GM23338 (cell line): ENCODE measurements at regions not wholly inside any gene's neighbourhood (a gene's known extent, or its start where the extent isn't known, plus 50 kb on each side); places are given as distances from the start of the nearest gene placed in this dataset.

ENCODE experiments used
- ATAC-seq: fragments of 200-7000 bp; cut with Tn5 transposase; 3 replicates; pipeline ENCODE4 v1.9.1; 2020
- DNase-seq: peaks from one replicate; pipeline ENCODE4 v3.0.0-alpha.2; 2015; ENCODE audit warnings: low spot score
- H2AFZ ChIP-seq: fragments of 200-600 bp; sonication (generic); 2 replicates; pipeline ENCODE4 v1.8.0; 2016; ENCODE audit warnings: antibody characterized with exemption, mild to moderate bottlenecking, moderate library complexity
- H3F3A ChIP-seq: fragments of 200-600 bp; sonication (generic); replicated peaks from 2 replicates; pipeline ENCODE4 v1.8.0; 2017; ENCODE audit warnings: antibody characterized with exemption, mixed run types, low read depth
- H3K27ac ChIP-seq: fragments of 200-600 bp; sonication (generic); 2 replicates; pipeline ENCODE4 v1.6.1; 2016; ENCODE audit warnings: low read depth
- H3K27me3 ChIP-seq: fragments of 200-600 bp; sonication (generic); 2 replicates; pipeline ENCODE4 v1.8.0; 2016; ENCODE audit warnings: mild to moderate bottlenecking, mixed run types, moderate library complexity; ENCODE audit not compliant: insufficient read depth
- H3K36me3 ChIP-seq: fragments of 200-600 bp; sonication (generic); 2 replicates; pipeline ENCODE4 v1.8.0; 2016; ENCODE audit warnings: mild to moderate bottlenecking; ENCODE audit not compliant: insufficient read depth
- H3K4me1 ChIP-seq: fragments of 200-600 bp; sonication (generic); 2 replicates; pipeline ENCODE4 v1.8.0; 2016; ENCODE audit warnings: mild to moderate bottlenecking, moderate library complexity; ENCODE audit not compliant: insufficient read depth
- H3K4me2 ChIP-seq: fragments of 200-600 bp; sonication (generic); 2 replicates; pipeline ENCODE4 v1.7.1; 2017; ENCODE audit warnings: mixed run types
- H3K4me3 ChIP-seq: fragments of 200-600 bp; sonication (generic); 2 replicates; pipeline ENCODE4 v1.6.1; 2016; ENCODE audit warnings: mixed run types
- H3K79me2 ChIP-seq: fragments of 200-600 bp; sonication (generic); replicated peaks from 2 replicates; pipeline ENCODE4 v1.8.0; 2017; ENCODE audit warnings: mild to moderate bottlenecking; ENCODE audit not compliant: insufficient read depth
- H3K9me2 ChIP-seq: fragments of 200-600 bp; sonication (generic); 2 replicates; pipeline ENCODE4 v1.8.0; 2017; ENCODE audit not compliant: insufficient read depth
- H4K20me1 ChIP-seq: fragments of 200-600 bp; sonication (generic); replicated peaks from 2 replicates; pipeline ENCODE4 v1.8.0; 2017; ENCODE audit warnings: mild to moderate bottlenecking; ENCODE audit not compliant: insufficient read depth
- H3K27ac Mint-ChIP-seq: 2 replicates; pipeline ENCODE4 v1.8.0; 2020; ENCODE audit warnings: inconsistent platforms, mild to moderate bottlenecking, moderate library complexity, mixed read lengths
- H3K27me3 Mint-ChIP-seq: 3 replicates; pipeline ENCODE4 v1.8.0; 2022; ENCODE audit warnings: low read depth, mild to moderate bottlenecking, moderate library complexity, mixed read lengths, inconsistent platforms; ENCODE audit not compliant: insufficient read depth, poor library complexity
- H3K36me3 Mint-ChIP-seq: 3 replicates; pipeline ENCODE4 v1.8.0; 2021; ENCODE audit warnings: low read depth, mild to moderate bottlenecking, inconsistent platforms, moderate library complexity, mixed read lengths
- H3K4me1 Mint-ChIP-seq: 3 replicates; pipeline ENCODE4 v1.8.0; 2020; ENCODE audit warnings: mild to moderate bottlenecking, inconsistent platforms, mixed read lengths
- H3K4me3 Mint-ChIP-seq: 3 replicates; pipeline ENCODE4 v1.8.0; 2021; ENCODE audit warnings: moderate library complexity, mild to moderate bottlenecking, inconsistent platforms, mixed read lengths
- H3K9me3 Mint-ChIP-seq: 3 replicates; pipeline ENCODE4 v1.8.0; 2020; ENCODE audit warnings: moderate library complexity, mild to moderate bottlenecking, inconsistent platforms, mixed read lengths
- CREB1 ChIP-seq: fragments of 250-450 bp; sonication (Bioruptor Pico); IDR thresholded peaks from 2 replicates; pipeline ENCODE4 v1.5.0; 2020; ENCODE audit warnings: low read depth, mild to moderate bottlenecking, moderate library complexity
- EZH2 ChIP-seq: fragments of 200-600 bp; sonication (generic); IDR thresholded peaks from one replicate; pipeline ENCODE4 v1.8.0; 2017; ENCODE audit warnings: antibody characterized with exemption, mild to moderate bottlenecking, low read depth; ENCODE audit not compliant: unreplicated experiment
- EZH2phosphoT487 ChIP-seq: fragments of 200-600 bp; sonication (generic); IDR thresholded peaks from one replicate; pipeline ENCODE4 v1.8.1; 2018; ENCODE audit warnings: antibody characterized with exemption; ENCODE audit not compliant: unreplicated experiment
- JUNB ChIP-seq: IDR thresholded peaks from one replicate; pipeline ENCODE4 v1.6.1; 2016; ENCODE audit warnings: antibody characterized with exemption; ENCODE audit not compliant: unreplicated experiment
- NANOG ChIP-seq: IDR thresholded peaks from 2 replicates; pipeline ENCODE4 v1.6.1; 2016; ENCODE audit warnings: antibody characterized with exemption, borderline replicate concordance
- REST ChIP-seq: IDR thresholded peaks from one replicate; pipeline ENCODE4 v1.6.1; 2018; ENCODE audit warnings: antibody characterized with exemption; ENCODE audit not compliant: unreplicated experiment
- STAT1 ChIP-seq: IDR thresholded peaks from one replicate; pipeline ENCODE4 v1.6.1; 2016; ENCODE audit warnings: antibody characterized with exemption; ENCODE audit not compliant: unreplicated experiment
- ZNF114 ChIP-seq: fragments of 250-450 bp; sonication (Bioruptor Pico); IDR thresholded peaks from 2 replicates; pipeline ENCODE4 v1.5.0; 2020; ENCODE audit warnings: mild to moderate bottlenecking, moderate library complexity
- ZNF331 ChIP-seq: fragments of 250-450 bp; sonication (Bioruptor Pico); IDR thresholded peaks from 2 replicates; pipeline ENCODE4 v1.5.0; 2020; ENCODE audit warnings: low read depth, mild to moderate bottlenecking, moderate library complexity

DNA sequence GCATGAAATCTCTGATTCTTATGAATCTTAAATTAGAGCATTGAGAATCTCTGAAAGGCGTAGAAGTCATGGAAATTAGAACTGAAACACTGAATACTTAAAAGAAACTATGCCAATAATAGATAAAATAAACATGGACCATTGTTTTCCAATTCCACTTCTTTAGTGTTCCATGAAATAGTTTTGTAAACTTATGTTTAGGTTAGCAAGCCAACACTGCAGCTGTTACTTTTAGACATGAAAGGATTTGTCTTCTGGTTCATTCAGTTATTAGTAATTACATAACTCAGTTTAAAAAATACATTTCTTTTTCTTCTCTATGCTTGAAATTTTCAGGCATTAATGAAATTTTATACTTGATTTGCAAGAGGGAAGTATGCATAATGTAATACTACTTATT is 733.4 kb upstream of the NUDT12 start:
- H3F3A ChIP-seq: no peaks in the 10 kb centered on the region
- H3K4me3 Mint-ChIP-seq: no peak overlapping the region
- no peaks in the 10 kb centered on the region for H3K79me2 ChIP-seq
- no peaks in the 10 kb centered on the region; the same call in 1 of the 2 replicates for H3K9me2 ChIP-seq
- H3K27me3 ChIP-seq: no peaks in the 10 kb centered on the region
- no peak overlapping the region for H3K27ac ChIP-seq
- H3K36me3 Mint-ChIP-seq: no peaks in the 10 kb centered on the region
- no peaks in the 10 kb centered on the region for H3K27me3 Mint-ChIP-seq
- no peak for DNase-seq
- no peaks in the 10 kb centered on the region for H3K4me1 Mint-ChIP-seq
- no peak for TF ChIP-seq ZNF114 (CRISPR knock-in tag)
- no peaks in the 10 kb centered on the region for H3K9me3 Mint-ChIP-seq
- H4K20me1 ChIP-seq: no peaks in the 10 kb centered on the region
- H3K27ac Mint-ChIP-seq: no peak overlapping the region
- no peak overlapping the region for H3K4me3 ChIP-seq
- H3K4me2 ChIP-seq: no peak overlapping the region
- H3K36me3 ChIP-seq: no peaks in the 10 kb centered on the region
- H3K4me1 ChIP-seq: no peaks in the 10 kb centered on the region
- no peak overlapping the region for H2AFZ ChIP-seq
- ATAC-seq: no peak

DNA sequence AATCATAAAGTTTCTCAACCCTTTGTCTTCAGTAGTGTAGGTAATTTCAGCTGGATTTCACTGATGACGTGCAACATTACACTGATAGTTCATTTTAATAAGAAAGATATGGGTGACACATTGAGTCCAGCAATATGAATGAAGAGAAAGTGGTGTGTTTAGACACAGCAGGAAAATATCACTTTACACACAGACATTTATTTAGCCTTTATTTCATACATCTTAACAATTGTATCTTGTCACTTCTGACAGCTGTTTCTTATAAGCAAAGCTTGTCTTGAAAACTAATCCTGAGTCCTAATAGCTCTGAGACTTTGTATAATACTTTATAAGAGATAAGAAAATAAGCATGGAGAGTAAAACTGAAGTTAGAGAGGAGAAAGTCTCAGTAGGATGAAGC is 720.5 kb upstream of the NUDT12 start:
- H3K36me3 Mint-ChIP-seq: no peaks in the 10 kb centered on the region

More for the DNA sequence above, 720.5 kb upstream of the NUDT12 start:
- Mint-ChIP-seq H3K4me3 (no peak overlapping the region), H3K4me1 (no peaks in the 10 kb centered on the region), H3K27ac (no peak overlapping the region), H3K9me3 (no peaks in the 10 kb centered on the region), H3K27me3 (no peaks in the 10 kb centered on the region)
- DNase-seq (no peak), ATAC-seq (no peak)
- Histone ChIP-seq H2AFZ (no peak overlapping the region), H3K4me3 (no peak overlapping the region), H3K79me2 (no peaks in the 10 kb centered on the region), H4K20me1 (no peaks in the 10 kb centered on the region), H3K27ac (no peak overlapping the region), H3K27me3 (no peaks in the 10 kb centered on the region), H3F3A (no peaks in the 10 kb centered on the region), H3K9me2 (no peaks in the 10 kb centered on the region), H3K4me2 (no peak overlapping the region), H3K4me1 (no peaks in the 10 kb centered on the region), H3K36me3 (no peaks in the 10 kb centered on the region)
- TF ChIP-seq STAT1 (no peak), EZH2phosphoT487 (no peak), ZNF331 (CRISPR knock-in tag) (no peak), JUNB (no peak), REST (no peak), NANOG (no peak), CREB1 (no peak), EZH2 (no peak)
